ENCODE measurements at regions not wholly inside any gene's neighbourhood (a gene's known extent, or its start where the extent isn't known, plus 50 kb on each side); places are given as distances from the start of the nearest gene placed in this dataset.
"Not testable (repeated sequence)": the region's sequence is repeated elsewhere in the genome, so short reads cannot be mapped to it uniquely, and the experiment has no call there.

GRCh38 chr3:20560446-20560845 is 374.4 kb upstream of the SGO1 start:
- RAD21 ChIA-PET (ENCODE audit: low non-redundant PET in 1 of 2, low total read pairs in 2 of 2, uncharacterized antibody in 2 of 2, unreplicated experiment in 2 of 2); H3K4me3 ChIP-seq (replicated peaks in 1 of 2; ENCODE audit: low read depth in 1 of 2, low read length in 2 of 2); CTCF ChIA-PET; H3K4me1 ChIP-seq (ENCODE audit: control insufficient read depth in 1 of 2, insufficient read depth in 2 of 2, low read length in 2 of 2); ATAC-seq; H3K9me2 ChIP-seq (ENCODE audit: insufficient read depth); BruUV-seq (replicated peaks); DNase-seq (ENCODE audit: low read depth, low spot score); H3K36me3 ChIP-seq (ENCODE audit: control insufficient read depth in 1 of 2, insufficient read depth in 2 of 2, low read length in 2 of 2); H3K79me2 ChIP-seq (ENCODE audit: insufficient read depth, low read length); POLR2A ChIA-PET; H3K4me2 ChIP-seq (ENCODE audit: low read length); H3K9ac ChIP-seq (ENCODE audit: low read length); H3K27me3 ChIP-seq (ENCODE audit: insufficient read depth, low read length); H4K20me1 ChIP-seq (ENCODE audit: insufficient read depth); H2AFZ ChIP-seq (ENCODE audit: low read depth, low read length, poor library complexity, severe bottlenecking); H3K27ac ChIP-seq (ENCODE audit: low read depth, low read length); intact Hi-C loops (cut with micrococcal nuclease): not testable (repeated sequence)
- H3K9me3 ChIP-seq (ENCODE audit: control insufficient read depth in 1 of 2, insufficient read depth in 1 of 2, low read depth in 1 of 2, low read length in 2 of 2): peaks cover 0 to 12% of the 10 kb centered on the region in 2 experiments; a peak in 2 of 4 replicates

GRCh38 chr3:20558161-20558560 is 372.2 kb upstream of the SGO1 start:
- no peak for TF ChIP-seq MAX (IDR thresholded peaks at IDR 0.05)
- H3K27me3 ChIP-seq (ENCODE audit: insufficient read depth, low read length): no peaks in the 10 kb centered on the region
- ChIA-PET POLR2A (no interaction called here), RAD21 (ENCODE audit: low non-redundant PET in 1 of 2, low total read pairs in 2 of 2, uncharacterized antibody in 2 of 2, unreplicated experiment in 2 of 2) (no interaction called here), CTCF (no interaction called here)
- H3K9me3 ChIP-seq (ENCODE audit: control insufficient read depth in 1 of 2, insufficient read depth in 1 of 2, low read depth in 1 of 2, low read length in 2 of 2): peaks cover 0 to 7% of the 10 kb centered on the region in 2 experiments; a peak in 2 of 4 replicates
- no peaks in the 10 kb centered on the region for H3K79me2 ChIP-seq (ENCODE audit: insufficient read depth, low read length)
- no peaks in the 10 kb centered on the region for H4K20me1 ChIP-seq (ENCODE audit: insufficient read depth)
- no peak overlapping the region for H3K27ac ChIP-seq (ENCODE audit: low read depth, low read length)
- no peak overlapping the region for H3K4me3 ChIP-seq (replicated peaks in 1 of 2; ENCODE audit: low read depth in 1 of 2, low read length in 2 of 2)
- no peaks in the 10 kb centered on the region for H3K9me2 ChIP-seq (ENCODE audit: insufficient read depth)
- ATAC-seq (no peak), DNase-seq (ENCODE audit: low read depth, low spot score) (no peak)
- BruUV-seq (replicated peaks): no TSS peak
- intact Hi-C loops (cut with micrococcal nuclease): no loop called here
- no peak overlapping the region for H3K4me2 ChIP-seq (ENCODE audit: low read length)
- no peak overlapping the region for H2AFZ ChIP-seq (ENCODE audit: low read depth, low read length, poor library complexity, severe bottlenecking)
- no peaks in the 10 kb centered on the region for H3K36me3 ChIP-seq (ENCODE audit: control insufficient read depth in 1 of 2, insufficient read depth in 2 of 2, low read length in 2 of 2)
- no peaks in the 10 kb centered on the region for H3K4me1 ChIP-seq (ENCODE audit: control insufficient read depth in 1 of 2, insufficient read depth in 2 of 2, low read length in 2 of 2)
- no peak overlapping the region for H3K9ac ChIP-seq (ENCODE audit: low read length)

GRCh38 chr3:20556661-20557060 is 370.7 kb upstream of the SGO1 start:
- RAD21 ChIA-PET (ENCODE audit: low non-redundant PET in 1 of 2, low total read pairs in 2 of 2, uncharacterized antibody in 2 of 2, unreplicated experiment in 2 of 2): no interaction called here
- Histone ChIP-seq H3K4me3 (replicated peaks in 1 of 2; ENCODE audit: low read depth in 1 of 2, low read length in 2 of 2) (no peak overlapping the region), H2AFZ (ENCODE audit: low read depth, low read length, poor library complexity, severe bottlenecking) (no peak overlapping the region), H4K20me1 (ENCODE audit: insufficient read depth) (no peaks in the 10 kb centered on the region), H3K36me3 (ENCODE audit: control insufficient read depth in 1 of 2, insufficient read depth in 2 of 2, low read length in 2 of 2) (no peaks in the 10 kb centered on the region), H3K9ac (ENCODE audit: low read length) (no peak overlapping the region), H3K9me3 (ENCODE audit: control insufficient read depth in 1 of 2, insufficient read depth in 1 of 2, low read depth in 1 of 2, low read length in 2 of 2) (peaks cover 0 to 7% of the 10 kb centered on the region in 2 experiments; a peak in 2 of 4 replicates), H3K9me2 (ENCODE audit: insufficient read depth) (no peaks in the 10 kb centered on the region), H3K4me1 (ENCODE audit: control insufficient read depth in 1 of 2, insufficient read depth in 2 of 2, low read length in 2 of 2) (no peaks in the 10 kb centered on the region), H3K4me2 (ENCODE audit: low read length) (no peak overlapping the region), H3K27ac (ENCODE audit: low read depth, low read length) (no peak overlapping the region), H3K79me2 (ENCODE audit: insufficient read depth, low read length) (no peaks in the 10 kb centered on the region), H3K27me3 (ENCODE audit: insufficient read depth, low read length) (no peaks in the 10 kb centered on the region)
- BruUV-seq (replicated peaks): no TSS peak
- ATAC-seq (no peak), DNase-seq (ENCODE audit: low read depth, low spot score) (no peak)
- CTCF ChIA-PET: no interaction called here
- intact Hi-C loops (cut with micrococcal nuclease): no loop called here
- POLR2A ChIA-PET: no interaction called here
- TF ChIP-seq TCF7L2 (IDR thresholded peaks at IDR 0.05; ENCODE audit: borderline replicate concordance, extremely low read depth, insufficient read depth, insufficient read length) (no peak), CBX3 (IDR thresholded peaks at IDR 0.05; ENCODE audit: low read depth) (no peak), CEBPB (IDR thresholded peaks at IDR 0.05; ENCODE audit: low read depth) (no peak), FOSL1 (IDR thresholded peaks at IDR 0.05; ENCODE audit: low read depth) (no peak), SRF (IDR thresholded peaks at IDR 0.05; ENCODE audit: low read depth) (no peak), ZBTB33 (IDR thresholded peaks at IDR 0.05; ENCODE audit: extremely low read depth, insufficient replicate concordance, low read length) (no peak), EZH2 (IDR thresholded peaks at IDR 0.05) (no peak), POLR2A (IDR thresholded peaks at IDR 0.05; ENCODE audit: borderline replicate concordance, extremely low read depth, insufficient read depth, insufficient read length) (no peak), YY1 (IDR thresholded peaks at IDR 0.05; ENCODE audit: extremely low read depth, insufficient replicate concordance, low read depth, low read length) (no peak), ELF1 (IDR thresholded peaks at IDR 0.05; ENCODE audit: borderline replicate concordance, low read depth) (no peak)

All from HCT116 (cell line).